HEK293T (cell line): ENCODE measurements at regions not wholly inside any gene's neighbourhood (a gene's known extent, or its start where the extent isn't known, plus 50 kb on each side); places are given as distances from the start of the nearest gene placed in this dataset.

Source experiments
- ARNT ChIP-seq: fragments of 450-650 bp; IDR thresholded peaks from 2 replicates; pipeline ENCODE4 v1.6.1; 2017; ENCODE audit warnings: mild to moderate bottlenecking
- BHLHE40 ChIP-seq: fragments of 450-650 bp; IDR thresholded peaks from 2 replicates; pipeline ENCODE4 v1.6.1; 2016; ENCODE audit warnings: mild to moderate bottlenecking, moderate library complexity, borderline replicate concordance
- FOXA1 ChIP-seq: fragments of 450-650 bp; IDR thresholded peaks from 2 replicates; pipeline ENCODE4 v1.6.1; 2016; ENCODE audit warnings: mild to moderate bottlenecking
- FOXK2 ChIP-seq: fragments of 450-650 bp; IDR thresholded peaks from 2 replicates; pipeline ENCODE4 v1.6.1; 2016; ENCODE audit warnings: mild to moderate bottlenecking
- L3MBTL2 ChIP-seq: fragments of 450-650 bp; conservative IDR thresholded peaks from 2 replicates; pipeline ENCODE4 v1.6.1; 2016; ENCODE audit warnings: mild to moderate bottlenecking
- LEF1 ChIP-seq: fragments of 450-650 bp; IDR thresholded peaks from 2 replicates; pipeline ENCODE4 v1.6.1; 2017; ENCODE audit warnings: mild to moderate bottlenecking, borderline replicate concordance
- PKNOX1 ChIP-seq: fragments of 450-650 bp; IDR thresholded peaks from 2 replicates; pipeline ENCODE4 v1.6.1; 2016
- SP1 ChIP-seq: fragments of 450-650 bp; IDR thresholded peaks from 2 replicates; pipeline ENCODE4 v1.6.1; 2017
- SUZ12 ChIP-seq: fragments of 450-650 bp; IDR thresholded peaks from 2 replicates; pipeline ENCODE4 v1.6.1; 2016; ENCODE audit warnings: mild to moderate bottlenecking
- TARDBP ChIP-seq: fragments of 450-650 bp; IDR thresholded peaks from 2 replicates; pipeline ENCODE4 v1.6.1; 2016
- ZNF384 ChIP-seq: fragments of 450-650 bp; IDR thresholded peaks from 2 replicates; pipeline ENCODE4 v1.6.1; 2016

DNA sequence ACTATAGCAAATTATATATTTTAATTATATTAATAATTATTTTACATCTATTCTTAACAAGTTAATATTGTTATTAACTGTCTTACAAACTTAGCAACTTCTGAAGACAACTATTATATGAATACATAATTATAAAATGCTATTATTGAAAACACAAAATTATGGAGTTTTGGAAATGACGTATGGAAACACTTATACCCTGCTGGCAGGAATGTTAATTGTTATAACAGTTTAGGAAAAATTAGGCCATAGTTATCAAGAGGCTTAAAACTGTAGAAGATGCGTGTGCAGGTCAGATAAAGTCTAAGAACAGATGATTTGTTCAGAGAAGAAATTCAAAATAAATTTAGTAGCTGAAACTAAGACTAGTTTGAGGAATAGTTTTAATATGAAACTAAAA, 211.7 kb downstream of the FAT4 start:
- TF ChIP-seq BHLHE40 (no peak), ZNF384 (no peak), LEF1 (no peak), ARNT (no peak), SUZ12 (no peak), FOXA1 (no peak), TARDBP (no peak), SP1 (no peak), L3MBTL2 (no peak), FOXK2 (no peak), PKNOX1 (no peak)
